ENCODE measurements at regions not wholly inside any gene's neighbourhood (a gene's known extent, or its start where the extent isn't known, plus 50 kb on each side); places are given as distances from the start of the nearest gene placed in this dataset.
A peak's percentile ranks its signal among the peaks of the same experiment; 100 is the strongest.

DNA sequence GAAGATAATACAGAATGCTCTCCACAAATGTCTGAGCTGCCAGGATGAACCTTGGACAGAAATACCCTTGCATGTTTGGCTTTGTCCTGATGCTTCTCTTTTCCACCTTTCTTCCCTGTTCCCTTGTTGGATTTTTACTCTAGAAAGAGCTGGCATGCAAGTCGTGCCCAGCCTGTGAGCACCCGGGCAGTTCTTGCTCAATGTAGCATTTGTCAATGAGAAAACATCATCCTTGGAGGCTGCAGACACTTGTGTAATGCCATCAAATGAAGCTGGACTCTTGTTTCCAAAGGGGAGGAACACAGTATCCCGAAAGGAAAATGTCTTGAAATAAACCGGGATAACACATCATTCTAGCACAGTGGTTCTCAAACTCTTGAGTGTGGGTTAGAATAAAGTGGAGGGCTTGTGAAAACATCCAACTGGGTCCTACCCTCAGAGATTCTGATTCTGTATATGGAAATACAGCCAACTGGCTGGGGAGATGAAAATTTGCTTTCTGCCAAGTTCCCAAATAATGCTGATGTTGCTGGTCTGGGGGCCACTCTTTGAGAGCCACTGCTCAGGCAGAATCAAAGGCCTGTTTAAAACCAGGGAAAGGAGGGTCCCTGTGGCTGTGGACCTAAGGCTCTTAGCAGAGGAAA lies 237.2 kb downstream of the SPATA18 start:
- no peak for DNase-seq (ENCODE audit: low spot score)

DNA sequence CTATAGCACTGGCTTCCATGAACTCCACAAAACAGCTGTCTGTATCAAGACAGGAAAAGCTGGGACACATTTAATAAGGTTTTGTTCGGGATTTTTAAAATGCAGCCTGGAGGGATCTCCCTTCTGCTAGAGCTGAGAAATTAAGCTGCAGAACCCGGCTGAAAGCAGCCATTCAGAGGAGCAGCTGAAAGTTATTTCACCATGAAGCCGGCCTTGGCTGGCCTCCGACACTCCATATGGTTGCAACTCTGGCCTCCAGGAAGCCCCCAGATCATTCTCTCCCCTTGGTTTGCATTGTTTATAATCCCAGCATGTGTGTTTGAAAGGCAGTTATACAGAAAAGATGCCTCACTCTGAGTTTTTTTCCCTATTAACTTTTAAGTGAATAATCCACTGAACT lies 239.4 kb downstream of the SPATA18 start:
- no peak for DNase-seq (ENCODE audit: low spot score)

DNA sequence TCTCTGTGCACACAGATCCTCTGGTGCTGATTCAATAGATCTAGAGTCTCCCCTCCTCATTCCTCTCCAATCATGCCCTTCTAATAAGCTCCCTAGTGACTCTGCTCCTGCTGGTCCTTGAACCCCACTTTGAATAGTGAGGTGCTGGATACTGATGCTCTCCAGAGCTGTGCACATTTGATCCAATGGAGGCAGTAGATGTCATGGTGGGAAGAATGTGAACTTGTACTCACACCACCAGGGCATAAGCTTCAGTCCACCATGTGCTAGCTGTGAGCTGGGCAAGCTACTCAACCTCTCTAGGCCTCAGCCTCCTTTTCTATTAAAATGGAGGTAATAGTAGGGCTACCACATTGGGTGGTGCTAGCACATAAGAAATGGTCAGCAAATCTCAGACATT lies 241.1 kb downstream of the SPATA18 start:
- no peak for DNase-seq (ENCODE audit: low spot score)

DNA sequence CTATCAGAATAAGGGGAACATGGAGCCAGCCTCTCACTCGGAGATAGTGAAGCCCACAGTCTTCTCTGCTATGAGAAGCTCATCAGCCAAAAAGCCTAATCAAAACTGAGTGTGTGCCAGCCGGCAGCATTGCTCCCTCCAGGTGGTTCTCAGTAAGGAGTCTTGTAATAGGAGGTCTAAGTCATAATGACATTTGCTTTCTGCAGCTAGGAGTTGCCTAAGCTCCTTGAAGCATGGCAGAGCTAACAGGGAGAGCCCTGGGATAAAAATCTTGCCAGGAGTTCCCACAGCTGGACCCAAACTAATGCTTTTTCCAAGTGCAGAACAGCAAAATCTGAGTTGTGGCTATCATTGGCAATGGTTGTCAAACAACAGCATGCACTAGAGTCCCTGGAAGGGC lies 245.2 kb downstream of the SPATA18 start:
- DNase-seq (ENCODE audit: low spot score) = no peak

DNA sequence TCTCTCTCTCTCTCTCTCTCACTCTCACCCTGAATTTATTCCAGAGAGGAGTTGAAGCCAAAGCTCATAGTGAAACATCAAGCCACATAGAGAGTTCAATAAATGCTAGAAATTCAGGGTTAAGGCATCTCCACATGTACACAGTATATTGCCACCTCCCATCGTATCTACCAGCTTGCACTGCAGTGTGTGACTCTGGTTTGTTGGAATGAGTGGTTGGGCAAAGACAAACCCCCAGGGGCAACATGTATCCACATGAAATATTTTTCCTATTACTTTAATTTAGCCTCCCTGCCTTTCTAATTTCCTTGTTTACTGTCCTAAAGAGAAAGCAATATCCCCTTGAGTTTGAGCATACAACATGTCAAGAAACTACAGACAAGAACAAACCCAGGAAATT lies 247.3 kb downstream of the SPATA18 start:
- no peak for DNase-seq (ENCODE audit: low spot score)

DNA sequence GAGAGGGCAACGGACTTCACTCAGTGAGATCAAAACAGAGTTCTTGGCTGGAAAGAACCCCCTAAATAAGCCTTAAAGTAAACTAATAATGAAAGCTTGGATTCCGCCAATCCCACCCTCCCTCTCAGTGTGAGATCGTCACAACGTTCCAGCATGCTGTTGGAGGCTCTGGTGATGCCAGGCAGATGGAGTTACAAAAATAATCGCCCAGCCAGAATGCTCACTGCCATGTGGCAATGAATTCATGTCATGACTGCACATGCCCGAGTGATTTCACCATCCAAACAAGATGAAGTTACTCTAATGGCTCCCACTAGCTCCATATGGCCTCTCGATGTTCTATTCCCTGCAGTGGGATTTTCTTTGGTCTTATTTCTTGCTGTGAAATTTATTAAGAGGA lies 248.0 kb downstream of the SPATA18 start:
- DNase-seq (ENCODE audit: low spot score) = no peak

DNA sequence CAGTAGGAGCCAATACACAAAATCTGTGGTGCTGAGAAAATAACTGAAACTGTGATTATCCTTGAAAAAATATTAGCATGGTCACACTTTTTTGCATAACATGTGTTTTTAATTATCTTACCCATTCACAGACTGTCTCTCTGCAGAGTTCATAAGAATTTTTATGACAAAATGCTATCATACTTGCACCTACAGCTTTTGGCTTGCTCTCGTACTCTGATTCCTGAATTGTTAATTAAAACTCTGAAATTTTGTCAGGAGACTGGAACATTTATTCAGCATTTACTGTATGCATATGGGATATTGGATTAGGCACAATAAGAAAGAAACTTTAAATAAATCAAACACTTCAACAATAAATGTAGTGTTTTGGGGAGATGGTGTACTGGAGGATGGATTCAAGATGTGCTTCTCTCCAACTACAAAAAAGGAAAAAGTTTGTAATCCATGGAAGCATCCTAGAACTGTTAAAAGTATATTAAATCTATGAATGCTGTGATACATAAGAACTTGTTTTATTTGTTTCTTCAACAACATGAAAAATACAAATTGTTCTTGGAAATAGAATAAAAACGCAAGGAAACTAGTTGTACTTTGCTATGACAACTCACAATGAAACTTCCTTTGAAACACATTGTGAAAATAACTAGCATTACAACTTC lies 260.5 kb downstream of the SPATA18 start:
- no peak for DNase-seq (ENCODE audit: low spot score)

DNA sequence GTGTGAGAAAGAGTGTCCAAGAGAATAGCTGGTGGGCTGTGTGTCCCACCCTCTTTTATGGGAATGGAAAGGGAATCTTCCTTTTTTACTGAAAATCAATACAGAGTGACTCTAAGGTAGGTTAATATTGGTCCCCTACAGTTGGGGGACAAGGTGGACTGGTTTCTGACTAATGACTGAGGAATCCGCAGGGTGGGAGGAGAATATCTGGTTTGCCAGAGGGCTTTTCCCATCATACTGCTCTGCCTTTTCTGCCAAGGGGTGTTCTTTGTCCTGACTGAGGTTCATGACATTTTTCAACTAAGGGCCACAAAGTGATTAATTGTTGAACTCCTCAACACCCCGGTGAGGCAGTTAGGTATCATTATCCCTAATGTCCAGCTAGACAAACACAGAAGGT lies 261.6 kb downstream of the SPATA18 start:
- no peak for DNase-seq (ENCODE audit: low spot score)

DNA sequence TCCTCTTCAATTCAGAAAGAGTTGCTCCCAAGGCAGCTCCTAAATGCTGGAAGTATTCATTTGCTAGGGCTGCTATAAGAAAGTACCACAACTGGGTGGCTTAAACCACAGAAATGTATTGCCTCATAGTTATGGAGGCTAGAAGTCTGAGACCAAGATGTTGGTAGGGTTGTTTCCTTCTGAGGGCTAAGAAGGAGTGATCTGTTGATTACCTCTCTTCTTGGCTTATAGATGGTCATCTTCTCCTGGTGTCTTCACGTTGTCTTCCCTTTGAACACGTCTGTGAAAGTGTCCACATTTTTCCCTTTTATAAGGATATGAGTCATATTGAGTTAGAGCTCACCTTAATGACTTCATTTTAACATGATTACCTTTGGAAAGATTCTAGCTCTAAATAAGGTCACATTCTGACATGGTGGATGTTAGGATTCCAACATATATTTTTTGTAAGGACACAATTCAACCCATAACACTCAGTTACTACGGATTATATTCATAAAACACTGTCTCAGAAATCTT lies 266.3 kb downstream of the SPATA18 start:
- no peak for DNase-seq (ENCODE audit: low spot score)

DNA sequence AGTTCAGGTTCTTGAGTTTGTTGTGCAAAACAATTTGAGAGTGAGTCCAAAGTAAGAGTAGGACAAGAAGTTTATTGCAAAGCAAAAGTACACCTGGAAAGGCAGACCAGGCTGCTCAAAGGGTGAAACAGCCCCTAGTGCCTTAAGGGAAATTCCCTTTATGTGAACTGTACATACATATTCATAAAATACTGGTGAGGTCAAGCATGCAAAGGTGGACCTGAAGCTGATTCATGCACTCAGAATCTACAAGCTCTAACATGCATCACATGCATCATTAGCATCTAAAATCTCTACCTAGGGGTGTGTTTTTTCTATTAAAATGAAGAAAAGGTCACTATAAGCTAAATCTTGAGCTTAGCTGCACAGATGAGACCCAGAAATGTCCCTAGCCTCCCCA lies 266.9 kb downstream of the SPATA18 start:
- no peak for DNase-seq (ENCODE audit: low spot score)

DNA sequence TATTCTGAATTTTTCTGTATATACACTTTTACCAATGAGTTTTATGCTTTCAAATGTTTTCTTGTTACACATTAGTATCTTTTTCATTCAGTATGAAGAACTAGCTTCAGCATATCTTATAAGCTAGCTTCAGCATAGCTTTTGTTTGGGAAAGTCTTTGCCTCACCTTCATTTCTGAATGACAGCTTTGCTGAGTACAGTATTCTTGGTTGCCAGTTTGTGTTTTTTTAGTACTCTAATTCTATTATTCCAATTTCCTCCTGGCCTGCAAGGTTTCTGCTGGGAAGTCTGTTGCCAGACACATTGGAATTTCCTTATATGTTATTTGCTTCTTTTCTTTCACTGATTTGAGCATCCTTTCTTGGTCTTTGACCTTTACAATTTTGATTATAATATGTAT lies 278.8 kb downstream of the SPATA18 start:
- DNase-seq (ENCODE audit: low spot score) = no peak

DNA sequence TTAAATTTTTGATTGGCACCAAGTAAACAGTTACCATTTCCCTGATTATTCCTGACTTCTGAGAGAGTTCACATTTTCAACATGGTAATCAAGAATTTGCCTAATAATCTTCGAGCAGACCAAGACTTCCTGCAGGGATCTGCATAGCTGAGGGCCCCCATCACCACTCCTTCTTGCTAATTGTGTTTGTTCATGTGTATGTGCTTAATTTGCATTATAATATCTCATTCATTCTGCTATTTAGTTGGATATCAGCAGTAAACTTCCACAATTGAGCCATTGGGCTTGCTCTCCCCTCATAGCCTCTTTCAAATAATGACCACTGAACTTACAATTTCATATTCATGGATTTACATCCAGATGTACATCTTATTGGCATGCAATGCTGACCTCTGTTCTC lies 292.5 kb downstream of the SPATA18 start:
- no peak for DNase-seq (ENCODE audit: low spot score)

DNA sequence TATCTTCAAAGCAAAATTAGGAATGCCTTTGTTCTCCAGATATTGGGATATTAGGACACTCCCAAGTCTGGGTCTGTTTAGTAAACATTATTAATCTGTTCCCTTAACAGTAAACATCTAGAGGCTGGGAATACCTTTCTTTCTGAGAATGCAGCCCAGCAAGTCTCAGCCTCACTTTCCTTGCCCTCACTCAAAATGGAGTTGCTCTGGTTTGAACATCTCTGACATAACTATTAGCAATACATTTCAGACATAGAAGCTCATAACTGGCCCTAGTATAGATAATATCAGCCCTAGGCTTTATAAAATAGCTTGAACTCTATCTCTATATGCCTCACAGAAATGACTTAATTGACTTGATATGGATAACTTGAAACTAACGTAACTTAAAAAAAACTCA lies 299.8 kb downstream of the SPATA18 start:
- DNase-seq (ENCODE audit: low spot score) = no peak

DNA sequence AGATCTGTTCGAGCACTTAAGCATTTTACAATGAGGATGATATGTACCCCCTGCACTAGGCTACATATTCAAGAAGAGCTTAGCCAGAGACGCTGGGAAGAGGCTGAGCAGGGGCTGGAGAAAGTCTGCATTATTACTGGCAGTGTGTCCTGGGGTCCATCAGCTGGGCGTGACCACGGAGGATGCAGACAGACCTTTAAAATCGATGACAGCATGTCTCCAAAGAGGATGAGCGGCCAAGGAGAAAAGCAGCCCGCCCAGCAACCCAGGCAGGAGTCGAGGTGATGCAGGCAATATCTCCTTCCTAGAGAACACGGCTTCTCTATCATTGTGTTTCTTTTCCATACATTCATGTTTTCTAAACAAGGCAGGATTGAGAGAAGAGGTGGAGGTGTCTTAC lies 300.7 kb downstream of the USP46 start:
- DNase-seq (ENCODE audit: low spot score) = no peak

DNA sequence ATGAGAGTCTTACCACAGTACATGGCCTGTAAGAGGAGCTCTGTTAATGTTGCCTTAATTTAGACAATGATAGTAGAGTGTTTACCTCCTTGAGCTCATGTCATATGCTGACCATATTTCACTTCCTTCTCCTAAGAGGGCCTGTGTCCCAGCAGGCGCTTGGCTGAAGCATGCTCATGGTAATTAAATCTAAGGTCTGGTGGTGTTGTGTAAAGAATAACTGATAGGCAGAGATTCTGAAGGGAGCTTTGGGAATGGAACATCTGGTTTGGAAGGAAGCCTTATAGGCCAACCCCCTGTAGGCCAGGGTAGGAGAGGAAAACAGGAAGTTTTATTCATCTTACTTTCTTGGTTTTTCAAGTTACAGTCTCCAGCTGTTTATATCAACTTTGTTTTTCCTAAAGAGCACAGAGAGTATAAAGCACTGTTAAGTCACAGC lies 300.2 kb downstream of the USP46 start:
- DNase-seq (ENCODE audit: low spot score) = no peak

DNA sequence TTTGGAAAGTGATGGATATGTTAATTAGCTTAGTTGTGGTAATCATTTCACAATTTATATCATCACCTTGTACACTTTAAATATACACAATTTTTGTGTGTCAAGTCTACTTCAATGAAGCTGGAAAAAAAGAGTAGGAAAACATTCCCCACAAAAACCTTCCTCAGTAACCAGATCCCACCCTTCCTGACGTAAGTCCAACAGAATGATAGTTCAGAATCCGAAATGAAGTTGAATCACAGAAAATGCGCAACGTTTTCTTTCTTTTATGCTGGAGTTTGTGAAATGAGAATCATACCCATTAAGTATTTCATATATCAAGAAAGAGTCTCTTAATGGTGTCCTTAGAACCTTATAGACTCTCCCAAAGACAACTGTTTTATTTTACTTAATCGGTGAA lies 292.9 kb downstream of the USP46 start:
- no peak for DNase-seq (ENCODE audit: low spot score)

DNA sequence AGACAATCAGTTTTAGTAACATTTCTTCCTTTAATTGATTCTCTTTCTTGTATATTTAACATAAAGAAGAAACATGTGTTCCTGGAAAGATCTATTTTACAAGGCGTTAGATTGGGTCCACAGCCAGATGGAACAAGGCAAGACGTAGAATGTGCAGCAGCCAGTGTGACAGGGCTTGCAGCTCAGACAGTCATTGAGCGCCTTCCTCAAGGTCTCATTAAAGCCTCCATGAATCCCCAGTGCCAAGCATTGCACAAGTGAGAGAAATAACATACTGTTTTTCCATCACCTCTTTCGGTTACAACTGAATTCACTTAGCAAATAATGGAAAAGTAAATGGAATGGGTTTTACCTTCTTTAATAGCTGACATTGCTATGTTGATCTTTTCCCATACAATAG lies 292.5 kb downstream of the USP46 start:
- DNase-seq (ENCODE audit: low spot score) = no peak

DNA sequence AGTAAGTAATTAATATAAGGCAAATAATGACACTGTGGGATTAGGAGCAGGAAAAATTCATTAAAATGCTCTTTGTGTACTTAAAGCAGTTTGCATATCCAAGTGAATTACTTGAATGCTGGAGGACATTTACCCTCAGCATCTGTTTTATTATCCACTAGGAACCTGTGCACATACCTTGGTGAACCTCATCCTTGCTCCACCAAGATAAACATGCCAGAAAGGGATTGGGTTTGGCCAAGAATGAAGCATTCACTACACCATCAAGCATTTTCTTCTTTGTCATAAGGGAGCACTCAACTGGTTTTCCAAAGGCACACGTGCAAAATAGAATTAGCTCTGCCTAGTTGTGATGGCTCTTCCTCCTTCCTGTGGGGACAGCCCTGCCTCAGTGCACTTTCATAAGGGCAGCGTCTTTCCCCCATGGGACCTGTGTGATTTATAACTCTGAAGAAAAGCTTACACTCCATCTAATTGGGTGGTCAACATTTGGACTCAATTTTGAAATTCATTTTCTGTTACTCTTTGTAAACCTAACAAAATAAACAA lies 291.7 kb downstream of the USP46 start:
- DNase-seq (ENCODE audit: low spot score) = no peak

DNA sequence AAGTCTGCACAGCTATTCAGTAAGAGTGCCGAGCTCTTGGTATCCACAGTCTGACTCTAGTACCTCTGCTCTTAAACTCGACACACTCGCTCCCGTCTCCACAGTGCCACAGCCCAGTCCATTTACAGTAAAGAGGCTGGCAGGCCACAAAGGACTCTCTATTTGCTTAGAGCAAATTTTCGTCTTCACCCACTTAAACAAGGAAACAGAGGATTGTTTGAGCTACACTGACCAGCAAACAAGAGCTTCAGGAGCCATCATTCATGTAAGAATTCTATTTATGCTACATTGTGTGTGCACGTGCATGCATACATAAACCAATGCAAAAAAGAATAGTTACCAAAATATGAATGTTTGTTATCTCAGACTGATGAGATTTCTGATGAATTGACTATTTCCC lies 290.2 kb downstream of the USP46 start:
- peak; percentile 48 for DNase-seq (ENCODE audit: low spot score)

DNA sequence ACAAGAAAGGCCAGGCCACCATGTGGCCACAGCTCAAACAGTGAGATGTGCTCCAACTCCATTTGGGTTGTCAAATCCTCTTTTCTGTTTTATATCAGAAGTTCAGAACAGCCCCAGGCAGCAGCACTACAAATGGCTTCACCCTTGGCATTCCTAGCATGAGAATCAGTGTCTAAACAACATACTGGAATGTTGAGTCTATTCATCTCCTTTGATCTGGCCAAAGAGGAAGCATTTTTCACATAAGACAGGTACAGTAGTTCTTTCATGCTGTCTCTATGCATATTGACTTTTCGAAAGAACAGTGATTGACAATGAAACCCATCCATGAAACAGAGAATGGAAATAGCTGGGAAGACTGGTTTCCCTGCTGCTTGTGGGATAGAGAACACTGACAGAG lies 289.5 kb downstream of the USP46 start:
- no peak for DNase-seq (ENCODE audit: low spot score)

DNA sequence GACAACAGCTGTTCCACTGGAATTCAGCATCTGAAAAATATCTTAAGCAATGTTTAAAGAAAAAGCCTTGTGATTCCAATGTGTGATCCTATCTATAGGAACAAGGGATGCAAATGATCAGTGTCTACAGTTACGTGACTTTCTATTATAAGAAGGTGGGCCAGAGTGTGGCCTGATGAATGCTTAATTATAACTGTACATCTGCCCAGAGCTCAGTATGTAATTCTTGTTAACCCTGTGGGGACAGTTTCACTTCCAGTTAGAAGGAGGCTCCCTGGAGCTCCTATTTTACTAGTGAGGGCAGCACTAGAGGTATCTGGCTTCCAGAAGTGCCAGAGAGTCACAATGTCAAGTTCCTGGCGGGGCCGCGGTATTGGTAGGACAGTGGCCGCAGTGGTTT lies 288.5 kb downstream of the USP46 start:
- DNase-seq (ENCODE audit: low spot score) = no peak

DNA sequence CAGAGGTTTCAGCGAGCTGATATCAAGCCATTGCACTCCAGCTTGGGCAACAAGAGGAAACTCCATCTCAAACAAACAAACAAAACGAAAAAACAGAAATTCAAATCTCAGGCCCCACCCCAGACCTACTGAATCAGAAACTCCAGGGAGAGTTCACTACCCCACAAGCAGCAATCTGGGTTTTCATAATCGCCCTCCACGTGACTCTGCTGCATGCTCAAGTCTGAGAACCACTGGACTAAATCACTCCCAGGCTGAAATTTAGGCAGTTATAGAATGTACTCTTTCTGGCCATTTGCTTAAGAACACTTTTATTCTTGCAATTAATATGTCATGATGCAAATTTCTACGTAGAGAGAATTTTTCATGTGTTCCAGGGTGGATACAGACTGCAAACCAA lies 287.3 kb downstream of the USP46 start:
- no peak for DNase-seq (ENCODE audit: low spot score)

DNA sequence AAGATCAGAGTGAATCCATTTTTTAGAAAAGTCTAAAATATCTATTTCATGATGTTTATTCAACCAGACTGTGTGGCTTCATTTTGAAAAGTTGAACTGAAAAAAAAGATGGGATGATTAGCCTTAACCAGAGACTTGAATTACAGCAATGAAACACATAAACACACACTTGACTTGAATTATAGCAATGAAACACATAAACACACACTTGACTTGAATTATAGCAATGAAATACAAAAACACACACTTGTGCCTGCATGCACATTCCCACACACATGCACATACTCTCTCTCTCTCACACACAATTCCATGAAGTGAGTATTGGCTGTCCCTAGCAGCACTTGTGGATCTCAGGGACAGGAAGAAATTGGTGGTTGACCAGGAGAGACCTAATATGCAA lies 286.8 kb downstream of the USP46 start:
- no peak for DNase-seq (ENCODE audit: low spot score)

DNA sequence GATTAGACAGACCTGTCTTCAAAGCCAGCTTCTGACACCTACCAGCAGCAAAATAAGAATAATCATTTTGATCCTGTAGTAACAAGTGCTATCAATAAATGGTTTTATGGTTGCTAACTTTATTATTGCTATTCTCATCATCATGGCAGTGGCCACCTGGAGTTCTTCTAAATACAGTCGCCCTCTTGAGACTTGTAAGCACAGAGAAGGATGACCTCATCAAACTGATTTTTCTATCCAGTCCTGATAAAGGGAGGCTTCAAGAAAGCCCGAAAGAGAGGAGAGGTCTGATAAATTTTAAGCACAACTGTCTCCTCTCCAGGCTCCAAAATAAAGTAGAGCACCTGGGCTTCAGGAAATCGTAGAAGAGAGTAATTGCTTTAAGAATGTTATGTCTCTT lies 286.4 kb downstream of the USP46 start:
- DNase-seq (ENCODE audit: low spot score) = no peak

Measured in COLO829 (cell line).